GM19023 (cell line): ENCODE measurements at regions not wholly inside any gene's neighbourhood (a gene's known extent, or its start where the extent isn't known, plus 50 kb on each side); places are given as distances from the start of the nearest gene placed in this dataset.
A peak's percentile ranks its signal among the peaks of the same experiment; 100 is the strongest.

Experiments used
- ATAC-seq: cut with Tn5 transposase; IDR thresholded peaks from one replicate; pipeline ENCODE4 v1.9.1; 2021; ENCODE audit warnings: mild to moderate bottlenecking, moderate library complexity; ENCODE audit not compliant: unreplicated experiment

GRCh38 chr14:73783107-73783727 lies 68.4 kb upstream of the PTGR2 start:
- no peak for ATAC-seq

- ATAC-seq = no peak
Measured at GRCh38 chr14:73782623-73783022, 68.4 kb upstream of the PNMA1 start.

- ATAC-seq = no peak
Measured at GRCh38 chr14:73780896-73781295, 66.7 kb upstream of the PNMA1 start.

- ATAC-seq = no peak
Measured at GRCh38 chr14:73780391-73780790, 66.2 kb upstream of the PNMA1 start.

GRCh38 chr14:73778736-73779135 lies 64.6 kb upstream of the PNMA1 start:
- ATAC-seq = no peak

GRCh38 chr14:73777420-73777819 lies 63.2 kb upstream of the PNMA1 start:
- ATAC-seq = no peak

GRCh38 chr14:73776194-73776537 lies 62.0 kb upstream of the PNMA1 start:
- ATAC-seq = no peak

- ATAC-seq = no peak
Measured at GRCh38 chr14:73775339-73776193, 61.4 kb upstream of the PNMA1 start.

GRCh38 chr14:73774671-73775070 lies 60.5 kb upstream of the PNMA1 start:
- no peak for ATAC-seq

- ATAC-seq = no peak
Measured at GRCh38 chr14:73774241-73774570, 60.0 kb upstream of the PNMA1 start.

- ATAC-seq = no peak
Measured at GRCh38 chr14:73773441-73774240, 59.5 kb upstream of the PNMA1 start.

- ATAC-seq = peak; percentile 41
Measured at GRCh38 chr14:73771848-73772638, 57.9 kb upstream of the PNMA1 start.

- peak; percentile 18 for ATAC-seq
Measured at GRCh38 chr14:73770977-73771847, 57.0 kb upstream of the PNMA1 start.

GRCh38 chr14:73768107-73768506 lies 53.9 kb upstream of the PNMA1 start:
- ATAC-seq = no peak

GRCh38 chr14:73764406-73765280 lies 50.5 kb upstream of the PNMA1 start:
- ATAC-seq = no peak
